Fibroblast of lung (primary cell): ENCODE measurements at regions not wholly inside any gene's neighbourhood (a gene's known extent, or its start where the extent isn't known, plus 50 kb on each side); places are given as distances from the start of the nearest gene placed in this dataset.

ENCODE experiments used
- EZH2 ChIP-seq: IDR thresholded peaks from 2 replicates; pipeline ENCODE4 v1.5.1; 2012; ENCODE audit warnings: low read length, control low read depth, mild to moderate bottlenecking; ENCODE audit errors: missing control alignments
- TF ChIP-seq, protein P1 (sequence below), 2 donors: IDR thresholded peaks in 1 of 2; conservative IDR thresholded peaks in 1 of 2; 1 replicate in 1 of 2; 2 replicates in 1 of 2; pipeline ENCODE4 v1.5.1; 2011 to 2012; ENCODE audit warnings: low read length in 2 of 2, control low read depth in 1 of 2, inconsistent platforms in 1 of 2, low read depth in 1 of 2, mild to moderate bottlenecking in 1 of 2

DNA sequence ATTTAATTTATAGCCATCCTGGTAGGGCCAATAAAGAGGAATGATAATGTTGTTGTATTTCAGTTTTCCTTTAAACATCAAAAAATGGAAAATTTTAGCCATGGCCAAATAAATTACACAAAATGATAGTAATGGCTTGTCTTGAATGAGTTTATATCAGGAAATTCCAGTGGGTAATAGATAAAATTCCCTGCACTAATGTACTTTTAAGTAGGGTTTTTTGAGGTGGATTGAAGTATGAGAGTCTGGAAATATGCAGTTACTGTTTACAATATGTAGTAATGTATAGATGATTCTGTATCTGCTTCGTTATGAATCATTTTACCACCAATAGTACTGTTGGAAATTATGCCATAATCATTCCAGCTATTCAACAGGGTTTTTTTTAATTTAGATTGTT, 219.4 kb upstream of the ROBO2 start:
- TF ChIP-seq, protein P1, sequence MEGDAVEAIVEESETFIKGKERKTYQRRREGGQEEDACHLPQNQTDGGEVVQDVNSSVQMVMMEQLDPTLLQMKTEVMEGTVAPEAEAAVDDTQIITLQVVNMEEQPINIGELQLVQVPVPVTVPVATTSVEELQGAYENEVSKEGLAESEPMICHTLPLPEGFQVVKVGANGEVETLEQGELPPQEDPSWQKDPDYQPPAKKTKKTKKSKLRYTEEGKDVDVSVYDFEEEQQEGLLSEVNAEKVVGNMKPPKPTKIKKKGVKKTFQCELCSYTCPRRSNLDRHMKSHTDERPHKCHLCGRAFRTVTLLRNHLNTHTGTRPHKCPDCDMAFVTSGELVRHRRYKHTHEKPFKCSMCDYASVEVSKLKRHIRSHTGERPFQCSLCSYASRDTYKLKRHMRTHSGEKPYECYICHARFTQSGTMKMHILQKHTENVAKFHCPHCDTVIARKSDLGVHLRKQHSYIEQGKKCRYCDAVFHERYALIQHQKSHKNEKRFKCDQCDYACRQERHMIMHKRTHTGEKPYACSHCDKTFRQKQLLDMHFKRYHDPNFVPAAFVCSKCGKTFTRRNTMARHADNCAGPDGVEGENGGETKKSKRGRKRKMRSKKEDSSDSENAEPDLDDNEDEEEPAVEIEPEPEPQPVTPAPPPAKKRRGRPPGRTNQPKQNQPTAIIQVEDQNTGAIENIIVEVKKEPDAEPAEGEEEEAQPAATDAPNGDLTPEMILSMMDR (conservative IDR thresholded peaks at IDR 0.05 in 1 of 2, IDR thresholded peaks at IDR 0.05 in 1 of 2; ENCODE audit: low read depth in 1 of 2, low read length in 2 of 2): no peak
- no peak for TF ChIP-seq EZH2
